Activated CD4-positive, alpha-beta T cell treated with anti-CD3 and anti-CD28 coated beads, Interleukin-2, Interleukin-6, amounts not matched to agents 100 ng/mL and 50 ng/mL, durations not matched to agents 16 hours and 8 hours (primary cell): ENCODE measurements at regions not wholly inside any gene's neighbourhood (a gene's known extent, or its start where the extent isn't known, plus 50 kb on each side); places are given as distances from the start of the nearest gene placed in this dataset.

Source experiments
- DNase-seq: peaks from one replicate; pipeline ENCODE4 v3.0.0-alpha.2; 2020

GRCh38 chr7:121810831-121811672 is 61.9 kb upstream of the PTPRZ1 start:
- no peak for DNase-seq

GRCh38 chr7:121807078-121807477 is 65.9 kb upstream of the PTPRZ1 start:
- DNase-seq: no peak

- no peak for DNase-seq
Measured at GRCh38 chr7:121803039-121803438, 69.9 kb upstream of the PTPRZ1 start.

GRCh38 chr7:121800916-121801675 is 71.9 kb upstream of the PTPRZ1 start:
- DNase-seq: no peak

GRCh38 chr7:121798896-121799295 is 74.1 kb upstream of the PTPRZ1 start:
- no peak for DNase-seq

- DNase-seq: no peak
Measured at GRCh38 chr7:121798453-121798840, 74.5 kb upstream of the PTPRZ1 start.

GRCh38 chr7:121797657-121798452 is 75.1 kb upstream of the PTPRZ1 start:
- no peak for DNase-seq

- no peak for DNase-seq
Measured at GRCh38 chr7:121796936-121797656, 75.9 kb upstream of the PTPRZ1 start.

GRCh38 chr7:121796381-121796780 is 76.6 kb upstream of the PTPRZ1 start:
- DNase-seq: no peak

- DNase-seq: no peak
Measured at GRCh38 chr7:121795736-121796135, 77.2 kb upstream of the PTPRZ1 start.

GRCh38 chr7:121793716-121794115 is 79.2 kb upstream of the PTPRZ1 start:
- no peak for DNase-seq

GRCh38 chr7:121777672-121778071 is 95.3 kb upstream of the PTPRZ1 start:
- no peak for DNase-seq

GRCh38 chr7:121774563-121774962 is 98.4 kb upstream of the PTPRZ1 start:
- no peak for DNase-seq

GRCh38 chr7:121766676-121767075 is 106.3 kb upstream of the PTPRZ1 start:
- no peak for DNase-seq

GRCh38 chr7:121761399-121761798 is 111.6 kb upstream of the PTPRZ1 start:
- no peak for DNase-seq

GRCh38 chr7:121755818-121756552 is 117.0 kb upstream of the PTPRZ1 start:
- no peak for DNase-seq

- DNase-seq: no peak
Measured at GRCh38 chr7:121755286-121755685, 117.7 kb upstream of the PTPRZ1 start.

- no peak for DNase-seq
Measured at GRCh38 chr7:121753944-121754343, 119.0 kb upstream of the PTPRZ1 start.

GRCh38 chr7:121752706-121753105 is 120.3 kb upstream of the PTPRZ1 start:
- DNase-seq: no peak

GRCh38 chr7:121748546-121748945 is 124.4 kb upstream of the PTPRZ1 start:
- no peak for DNase-seq

GRCh38 chr7:121745856-121746255 is 127.1 kb upstream of the PTPRZ1 start:
- no peak for DNase-seq

- no peak for DNase-seq
Measured at GRCh38 chr7:121744877-121745276, 128.1 kb upstream of the PTPRZ1 start.
